IMR-90 (cell line): ENCODE measurements at regions not wholly inside any gene's neighbourhood (a gene's known extent, or its start where the extent isn't known, plus 50 kb on each side); places are given as distances from the start of the nearest gene placed in this dataset.

ENCODE experiments used
- ATAC-seq: fragments of 200-7000 bp; cut with Tn5 transposase; 2 replicates; pipeline ENCODE4 v1.9.1; 2020; ENCODE audit warnings: low read depth, mild to moderate bottlenecking, moderate library complexity
- BruUV-seq: library from RNA; stranded (reverse); fragments of 400-500 nt; replicated peaks from 2 replicates; lab custom pipeline; 2021; lab: Mats Ljungman, UMichigan
- CTCF ChIA-PET: fragments of 300-600 bp; formaldehyde crosslinking; extraction: SDS; loops from one replicate; lab custom pipeline; 2021; ENCODE audit warnings: antibody characterized with exemption; lab: Yijun Ruan, JAX
- POLR2A ChIA-PET: fragments of 300-600 bp; sonication (Branson Sonifier 250); formaldehyde crosslinking; loops from one replicate; lab custom pipeline; 2022; ENCODE audit warnings: antibody characterized with exemption; ENCODE audit not compliant: unreplicated experiment; lab: Charles Lee
- DNase-seq: peaks from one replicate; pipeline ENCODE4 v3.0.0; 2013
- H2AFZ ChIP-seq: replicated peaks from 2 replicates; pipeline ENCODE3; 2013; ENCODE audit warnings: low read length, mild to moderate bottlenecking; ENCODE audit not compliant: poor library complexity
- H2AK5ac ChIP-seq: 2 replicates; pipeline ENCODE4 v1.6.1; 2013; ENCODE audit warnings: low read depth, low read length, inconsistent platforms
- H2AK9ac ChIP-seq: replicated peaks from 2 replicates; pipeline ENCODE3; 2013; ENCODE audit warnings: mild to moderate bottlenecking, low read depth, low read length, moderate library complexity; ENCODE audit not compliant: poor library complexity
- H2BK120ac ChIP-seq: 2 replicates; pipeline ENCODE4 v1.6.1; 2013; ENCODE audit warnings: low read depth, low read length, inconsistent platforms
- H2BK15ac ChIP-seq: 3 replicates; pipeline ENCODE4 v1.6.1; 2013; ENCODE audit warnings: low read depth, low read length, inconsistent platforms
- H2BK20ac ChIP-seq: 2 replicates; pipeline ENCODE4 v1.6.1; 2013; ENCODE audit warnings: low read depth, mild to moderate bottlenecking, inconsistent platforms, low read length, moderate library complexity
- H2BK5ac ChIP-seq: 2 replicates; pipeline ENCODE4 v1.6.1; 2013; ENCODE audit warnings: mild to moderate bottlenecking, low read depth, low read length, inconsistent platforms; ENCODE audit not compliant: poor library complexity, severe bottlenecking
- H3K14ac ChIP-seq: replicated peaks from 2 replicates; pipeline ENCODE4 v1.6.1; 2013; ENCODE audit warnings: low read depth, low read length, inconsistent platforms
- H3K18ac ChIP-seq: 2 replicates; pipeline ENCODE4 v1.6.1; 2013; ENCODE audit warnings: low read depth, low read length, control low read depth
- H3K23ac ChIP-seq: 2 replicates; pipeline ENCODE4 v1.6.1; 2013; ENCODE audit warnings: low read depth, low read length, inconsistent platforms
- H3K27ac ChIP-seq: 2 replicates; pipeline ENCODE4 v1.5.1; 2013; ENCODE audit warnings: mild to moderate bottlenecking, control low read depth, low read length; ENCODE audit not compliant: insufficient read depth
- H3K27me3 ChIP-seq: 2 replicates; pipeline ENCODE4 v1.6.1; 2013; ENCODE audit warnings: low read length; ENCODE audit not compliant: control insufficient read depth, insufficient read depth
- H3K36me3 ChIP-seq: 2 replicates; pipeline ENCODE4 v1.6.1; 2013; ENCODE audit warnings: low read length, mixed read lengths; ENCODE audit not compliant: control insufficient read depth, insufficient read depth
- H3K4ac ChIP-seq: 2 replicates; pipeline ENCODE4 v1.6.1; 2013; ENCODE audit warnings: low read depth, low read length, inconsistent platforms
- H3K4me1 ChIP-seq: 2 replicates; pipeline ENCODE4 v1.6.1; 2013; ENCODE audit warnings: low read length, mixed read lengths; ENCODE audit not compliant: control insufficient read depth, insufficient read depth
- H3K4me2 ChIP-seq: 2 replicates; pipeline ENCODE4 v1.6.1; 2013; ENCODE audit warnings: low read depth, mild to moderate bottlenecking, control low read depth, low read length, moderate library complexity
- H3K4me3 ChIP-seq: 2 replicates; pipeline ENCODE4 v1.5.1; 2013; ENCODE audit warnings: low read depth, mild to moderate bottlenecking, control low read depth, low read length, moderate library complexity; ENCODE audit not compliant: insufficient read depth
- H3K56ac ChIP-seq: 2 replicates; pipeline ENCODE4 v1.6.1; 2013; ENCODE audit warnings: low read length, inconsistent platforms; ENCODE audit not compliant: insufficient read depth; ENCODE audit errors: extremely low read depth
- H3K79me1 ChIP-seq, 2 experiments: 2 replicates each; pipeline ENCODE4 v1.6.1; 2013; ENCODE audit warnings: low read length in 2 of 2, inconsistent platforms in 1 of 2, low read depth in 1 of 2
- H3K9ac ChIP-seq: 2 replicates; pipeline ENCODE4 v1.6.1; 2013; ENCODE audit warnings: low read depth, low read length, control low read depth
- H3K9me1 ChIP-seq: 2 replicates; pipeline ENCODE4 v1.6.1; 2013; ENCODE audit warnings: low read length, inconsistent platforms; ENCODE audit not compliant: insufficient read depth
- H3K9me3 ChIP-seq: 2 replicates; pipeline ENCODE4 v1.6.1; 2013; ENCODE audit warnings: low read length; ENCODE audit not compliant: control insufficient read depth, insufficient read depth
- H4K20me1 ChIP-seq: 2 replicates; pipeline ENCODE4 v1.6.1; 2013; ENCODE audit warnings: low read length, inconsistent platforms; ENCODE audit not compliant: insufficient read depth
- H4K5ac ChIP-seq: 2 replicates; pipeline ENCODE4 v1.6.1; 2013; ENCODE audit warnings: mild to moderate bottlenecking, low read depth, low read length, control low read depth
- H4K8ac ChIP-seq, 2 experiments: 2 replicates each; pipeline ENCODE4 v1.6.1; 2013; ENCODE audit warnings: low read depth in 2 of 2, low read length in 2 of 2, control low read depth in 1 of 2, inconsistent platforms in 1 of 2
- H4K91ac ChIP-seq: 2 replicates; pipeline ENCODE4 v1.6.1; 2013; ENCODE audit warnings: low read depth, low read length, inconsistent platforms; ENCODE audit not compliant: insufficient read depth
- CEBPB ChIP-seq: IDR thresholded peaks from 2 replicates; pipeline ENCODE4 v1.6.1; 2012; ENCODE audit warnings: low read depth, low read length, improper control_type of control experiment
- ELK1 ChIP-seq: fragments of 150-350 bp; IDR thresholded peaks from 2 replicates; pipeline ENCODE4 v1.6.1; 2016; ENCODE audit warnings: low read depth, mild to moderate bottlenecking, low read length, moderate library complexity, borderline replicate concordance
- FOS ChIP-seq: fragments of 150-350 bp; IDR thresholded peaks from 2 replicates; pipeline ENCODE4 v1.6.1; 2016; ENCODE audit warnings: low read depth, low read length
- NFE2L2 ChIP-seq: fragments of 150-350 bp; IDR thresholded peaks from 2 replicates; pipeline ENCODE4 v1.6.1; 2016; ENCODE audit warnings: low read depth, mild to moderate bottlenecking, low read length
- POLR2A ChIP-seq: IDR thresholded peaks from 2 replicates; pipeline ENCODE4 v1.6.1; 2012; ENCODE audit warnings: mild to moderate bottlenecking, low read depth, low read length
- RCOR1 ChIP-seq: IDR thresholded peaks from 2 replicates; pipeline ENCODE4 v1.6.1; 2012; ENCODE audit warnings: mild to moderate bottlenecking, low read length, improper control_type of control experiment; ENCODE audit not compliant: insufficient replicate concordance
- RFX5 ChIP-seq: IDR thresholded peaks from 2 replicates; pipeline ENCODE4 v1.8.0; 2012; ENCODE audit warnings: low read depth, mild to moderate bottlenecking, low read length, moderate library complexity
- SMC3 ChIP-seq: fragments of 150-350 bp; IDR thresholded peaks from 2 replicates; pipeline ENCODE4 v1.6.1; 2016; ENCODE audit warnings: low read depth, mild to moderate bottlenecking, antibody characterized with exemption, low read length, moderate library complexity
- WGBS, 2 experiments: methylation state at CpG; one replicate each; pipeline versions ENCODE4 v1.1.5 to v1.1.7; 2013; ENCODE audit warnings: missing lambda C conversion rate in 2 of 2; ENCODE audit not compliant: insufficient read length in 1 of 2; ENCODE audit errors: extremely low coverage in 2 of 2; 5-methylcytosine and 5-hydroxymethylcytosine counted together
- dilution Hi-C: fragments of 300-500 bp; cut with HindIII; formaldehyde crosslinking; loops from one replicate; pipeline ENCODE4 v1.14.3; 2018; ENCODE audit warnings: low sequenced_read_pairs; ENCODE audit not compliant: unreplicated experiment
- in situ Hi-C: fragments of 300-500 bp; cut with MboI; formaldehyde crosslinking; loops from 3 replicates; pipeline ENCODE4 v1.14.3; 2019; ENCODE audit warnings: low sequenced_read_pairs, inconsistent platforms, mixed read lengths
- intact Hi-C: fragments of 100-400 bp; cut with micrococcal nuclease; formaldehyde crosslinking; loops from 2 replicates; pipeline ENCODE4 v1.10.0; 2022
- TF ChIP-seq, protein P1 (sequence below): conservative IDR thresholded peaks from 2 replicates; pipeline ENCODE4 v1.5.1; 2012; ENCODE audit warnings: mild to moderate bottlenecking, low read depth, low read length, improper control_type of control experiment

DNA sequence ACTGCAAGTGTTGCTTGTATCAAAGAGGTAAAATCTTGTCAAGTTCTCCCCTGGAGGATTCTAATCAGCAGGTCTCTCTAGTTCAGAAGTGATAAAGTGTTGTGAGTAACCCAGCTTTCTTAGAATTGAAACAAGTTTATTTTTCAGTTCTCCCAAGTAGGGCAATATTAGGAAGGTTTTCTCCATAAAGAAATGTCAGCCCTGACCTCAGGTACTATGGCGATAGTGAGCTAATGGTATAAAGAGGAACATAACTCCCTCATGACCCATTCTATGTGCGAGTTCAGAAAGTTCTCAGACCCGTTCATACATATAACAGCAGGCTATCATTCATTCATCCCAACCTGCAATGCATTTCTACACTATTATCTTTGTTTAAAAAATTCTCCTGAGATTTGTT is 421.1 kb upstream of the SETBP1 start:
- DNase-seq (no peak), ATAC-seq (no peak)
- Histone ChIP-seq H3K4ac (no peak overlapping the region), H3K56ac (no peak overlapping the region), H4K8ac (no peak overlapping the region), H3K9me3 (no peaks in the 10 kb centered on the region; the same call in 1 of the 2 replicates), H4K20me1 (no peaks in the 10 kb centered on the region), H3K4me2 (no peak overlapping the region), H2BK5ac (no peak overlapping the region), H2BK120ac (no peak overlapping the region), H2AK9ac (no peak overlapping the region), H2BK15ac (no peak overlapping the region), H3K4me1 (no peaks in the 10 kb centered on the region), H4K5ac (no peak overlapping the region), H2BK20ac (no peak overlapping the region), H2AFZ (no peak overlapping the region), H2AK5ac (no peak overlapping the region), H4K91ac (no peak overlapping the region), H3K27ac (no peak overlapping the region), H3K14ac (no peak overlapping the region), H3K36me3 (no peaks in the 10 kb centered on the region), H3K4me3 (no peak overlapping the region), H3K18ac (no peak overlapping the region), H3K9me1 (no peaks in the 10 kb centered on the region), H3K23ac (no peak overlapping the region), H3K9ac (no peak overlapping the region), H3K79me1 (no peaks in the 10 kb centered on the region), H3K27me3 (no peaks in the 10 kb centered on the region)
- in situ Hi-C loops (no loop called here), intact Hi-C loops (no loop called here), dilution Hi-C loops (no loop called here)
- BruUV-seq, result no TSS peak
- ChIA-PET POLR2A (no interaction called here), CTCF (no interaction called here)
- no peak for TF ChIP-seq CEBPB
- TF ChIP-seq POLR2A, result no peak
- TF ChIP-seq SMC3, result no peak
- no peak for TF ChIP-seq FOS
- TF ChIP-seq RFX5, result no peak
- TF ChIP-seq, protein P1, sequence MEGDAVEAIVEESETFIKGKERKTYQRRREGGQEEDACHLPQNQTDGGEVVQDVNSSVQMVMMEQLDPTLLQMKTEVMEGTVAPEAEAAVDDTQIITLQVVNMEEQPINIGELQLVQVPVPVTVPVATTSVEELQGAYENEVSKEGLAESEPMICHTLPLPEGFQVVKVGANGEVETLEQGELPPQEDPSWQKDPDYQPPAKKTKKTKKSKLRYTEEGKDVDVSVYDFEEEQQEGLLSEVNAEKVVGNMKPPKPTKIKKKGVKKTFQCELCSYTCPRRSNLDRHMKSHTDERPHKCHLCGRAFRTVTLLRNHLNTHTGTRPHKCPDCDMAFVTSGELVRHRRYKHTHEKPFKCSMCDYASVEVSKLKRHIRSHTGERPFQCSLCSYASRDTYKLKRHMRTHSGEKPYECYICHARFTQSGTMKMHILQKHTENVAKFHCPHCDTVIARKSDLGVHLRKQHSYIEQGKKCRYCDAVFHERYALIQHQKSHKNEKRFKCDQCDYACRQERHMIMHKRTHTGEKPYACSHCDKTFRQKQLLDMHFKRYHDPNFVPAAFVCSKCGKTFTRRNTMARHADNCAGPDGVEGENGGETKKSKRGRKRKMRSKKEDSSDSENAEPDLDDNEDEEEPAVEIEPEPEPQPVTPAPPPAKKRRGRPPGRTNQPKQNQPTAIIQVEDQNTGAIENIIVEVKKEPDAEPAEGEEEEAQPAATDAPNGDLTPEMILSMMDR, result no peak
- TF ChIP-seq NFE2L2, result no peak
- TF ChIP-seq RCOR1, result no peak
- TF ChIP-seq ELK1, result no peak
- WGBS, 2 experiments, result no CpG with 5 or more reads among the region's 3 CpGs
